ENCODE measurements at regions not wholly inside any gene's neighbourhood (a gene's known extent, or its start where the extent isn't known, plus 50 kb on each side); places are given as distances from the start of the nearest gene placed in this dataset.

DNA sequence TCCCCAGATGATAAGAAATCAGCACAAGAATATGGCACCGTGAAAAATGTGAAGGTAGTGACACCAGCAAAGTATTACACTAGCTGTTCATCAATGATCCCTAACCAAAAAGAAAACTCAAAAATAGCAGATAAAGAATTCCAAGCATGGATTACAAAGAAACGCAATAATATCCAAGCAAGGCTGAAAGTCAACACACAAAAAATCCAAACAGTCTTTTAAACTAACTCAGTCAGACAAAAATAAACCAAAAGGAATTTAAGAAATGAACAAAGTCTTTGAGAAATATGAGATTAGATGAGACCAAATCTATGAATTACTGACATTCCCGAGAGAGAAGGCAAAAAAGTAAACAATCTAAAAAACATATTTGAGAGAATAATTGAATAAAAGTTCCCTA is 976.1 kb upstream of the MAP3K7 start:
- Histone ChIP-seq H3K4me1 (no peaks in the 10 kb centered on the region), H3K9me3 (peaks cover 13% of the 10 kb centered on the region), H3K27me3 (ENCODE audit: low read depth) (no peaks in the 10 kb centered on the region), H3K4me3 (no peak overlapping the region), H3K36me3 (no peaks in the 10 kb centered on the region), H3K27ac (no peak overlapping the region)
- intact Hi-C loops (cut with DNase I), result no loop called here
- TF ChIP-seq, protein P1, sequence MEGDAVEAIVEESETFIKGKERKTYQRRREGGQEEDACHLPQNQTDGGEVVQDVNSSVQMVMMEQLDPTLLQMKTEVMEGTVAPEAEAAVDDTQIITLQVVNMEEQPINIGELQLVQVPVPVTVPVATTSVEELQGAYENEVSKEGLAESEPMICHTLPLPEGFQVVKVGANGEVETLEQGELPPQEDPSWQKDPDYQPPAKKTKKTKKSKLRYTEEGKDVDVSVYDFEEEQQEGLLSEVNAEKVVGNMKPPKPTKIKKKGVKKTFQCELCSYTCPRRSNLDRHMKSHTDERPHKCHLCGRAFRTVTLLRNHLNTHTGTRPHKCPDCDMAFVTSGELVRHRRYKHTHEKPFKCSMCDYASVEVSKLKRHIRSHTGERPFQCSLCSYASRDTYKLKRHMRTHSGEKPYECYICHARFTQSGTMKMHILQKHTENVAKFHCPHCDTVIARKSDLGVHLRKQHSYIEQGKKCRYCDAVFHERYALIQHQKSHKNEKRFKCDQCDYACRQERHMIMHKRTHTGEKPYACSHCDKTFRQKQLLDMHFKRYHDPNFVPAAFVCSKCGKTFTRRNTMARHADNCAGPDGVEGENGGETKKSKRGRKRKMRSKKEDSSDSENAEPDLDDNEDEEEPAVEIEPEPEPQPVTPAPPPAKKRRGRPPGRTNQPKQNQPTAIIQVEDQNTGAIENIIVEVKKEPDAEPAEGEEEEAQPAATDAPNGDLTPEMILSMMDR (IDR thresholded peaks at IDR 0.05), result no peak
- ATAC-seq (no peak), DNase-seq (no peak)

DNA sequence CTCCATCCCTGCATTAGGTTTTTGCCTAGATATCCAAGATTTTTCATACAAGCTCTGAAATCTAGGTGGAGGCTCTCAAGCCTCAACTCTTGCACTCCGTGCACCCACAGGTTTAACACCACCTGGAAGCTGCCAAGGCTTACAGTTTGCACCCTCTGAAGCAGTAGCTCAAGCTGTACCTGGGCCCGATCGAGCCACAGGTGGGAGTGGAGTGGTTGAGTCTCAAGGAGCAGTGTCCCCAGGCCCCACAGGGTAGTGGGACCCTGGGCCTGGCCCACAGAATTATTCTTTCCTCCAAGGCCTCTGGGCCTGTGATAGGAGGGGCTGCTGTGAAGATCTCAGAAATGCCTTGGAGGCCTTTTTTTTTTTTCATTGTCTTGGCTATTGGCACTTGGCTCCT is 973.5 kb upstream of the MAP3K7 start:
- TF ChIP-seq, protein P1 (IDR thresholded peaks at IDR 0.05), result no peak
- no peaks in the 10 kb centered on the region for H3K36me3 ChIP-seq
- H3K4me3 ChIP-seq, result no peak overlapping the region
- ATAC-seq (no peak), DNase-seq (no peak)
- peaks cover 13% of the 10 kb centered on the region for H3K9me3 ChIP-seq
- intact Hi-C loops (cut with DNase I), result no loop called here
- H3K27me3 ChIP-seq (ENCODE audit: low read depth), result no peaks in the 10 kb centered on the region
- no peaks in the 10 kb centered on the region for H3K4me1 ChIP-seq
- H3K27ac ChIP-seq, result no peak overlapping the region

DNA sequence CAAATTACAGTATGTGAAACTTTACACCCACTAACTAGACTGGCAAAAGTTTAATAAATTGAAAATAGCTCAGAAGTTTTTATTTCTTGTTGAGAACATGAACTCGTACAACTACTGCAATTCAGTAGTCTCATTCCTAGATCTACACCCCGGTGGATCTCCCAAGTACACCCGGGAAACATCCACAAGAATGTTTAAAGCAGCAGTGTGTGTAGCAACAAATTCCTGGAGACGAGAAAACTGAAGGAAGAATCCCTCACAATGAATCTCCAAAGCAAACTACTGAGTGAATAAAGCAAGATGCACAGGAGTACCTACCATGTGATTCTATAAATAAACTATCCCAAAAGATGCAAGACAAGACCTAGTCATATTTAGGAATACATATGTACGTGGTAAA is 954.0 kb upstream of the MAP3K7 start:
- no peaks in the 10 kb centered on the region for H3K4me1 ChIP-seq
- H3K4me3 ChIP-seq, result no peak overlapping the region
- no peaks in the 10 kb centered on the region for H3K27me3 ChIP-seq (ENCODE audit: low read depth)
- H3K36me3 ChIP-seq, result no peaks in the 10 kb centered on the region
- ATAC-seq (no peak), DNase-seq (no peak)
- intact Hi-C loops (cut with DNase I), result no loop called here
- no peak overlapping the region for H3K27ac ChIP-seq
- H3K9me3 ChIP-seq, result no peaks in the 10 kb centered on the region
- TF ChIP-seq, protein P1 (IDR thresholded peaks at IDR 0.05), result no peak

DNA sequence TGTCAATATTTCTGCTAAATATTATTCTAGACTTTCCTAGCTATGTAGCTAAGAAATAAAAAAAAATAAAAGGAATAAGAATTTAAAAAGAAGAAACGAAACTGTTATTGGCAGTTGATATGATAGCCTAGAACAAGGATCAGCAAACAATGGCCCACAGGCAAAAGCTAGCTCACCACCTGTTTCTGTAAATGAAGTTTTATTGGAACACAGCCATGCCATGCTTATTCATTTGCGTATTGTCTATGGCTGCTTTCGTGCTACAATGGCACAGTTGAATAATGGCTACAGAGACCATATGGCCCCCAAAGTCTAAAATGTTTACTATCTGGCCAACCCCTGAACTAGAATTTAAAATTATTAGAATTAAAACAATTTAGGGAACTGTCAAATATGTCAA is 952.6 kb upstream of the MAP3K7 start:
- Histone ChIP-seq H3K27me3 (ENCODE audit: low read depth) (no peaks in the 10 kb centered on the region), H3K27ac (no peak overlapping the region), H3K9me3 (no peaks in the 10 kb centered on the region), H3K36me3 (no peaks in the 10 kb centered on the region), H3K4me3 (no peak overlapping the region), H3K4me1 (no peaks in the 10 kb centered on the region)
- DNase-seq (no peak), ATAC-seq (no peak)
- intact Hi-C loops (cut with DNase I), result no loop called here
- TF ChIP-seq, protein P1 (IDR thresholded peaks at IDR 0.05), result no peak

DNA sequence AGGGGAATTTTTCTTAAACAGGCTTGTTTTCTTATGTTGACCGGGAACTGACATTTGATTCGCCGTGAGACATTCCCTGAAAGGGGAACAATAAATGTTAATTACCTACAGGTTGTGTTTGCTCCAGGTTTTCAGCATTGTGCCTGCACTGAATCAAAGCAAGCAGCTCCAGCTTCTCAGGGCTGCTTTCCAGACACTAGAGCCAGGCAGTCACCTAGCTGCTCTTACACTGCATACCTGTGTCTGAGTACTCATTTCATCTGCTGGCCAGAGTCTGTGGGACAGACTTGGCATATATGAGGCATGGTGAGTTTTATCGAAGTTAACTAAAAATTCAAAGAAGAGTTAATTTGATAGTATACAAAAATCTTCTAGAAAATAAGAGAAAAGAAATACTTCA is 951.8 kb upstream of the MAP3K7 start:
- ATAC-seq (no peak), DNase-seq (no peak)
- Histone ChIP-seq H3K4me3 (no peak overlapping the region), H3K36me3 (no peaks in the 10 kb centered on the region), H3K9me3 (no peaks in the 10 kb centered on the region), H3K27ac (no peak overlapping the region), H3K4me1 (no peaks in the 10 kb centered on the region), H3K27me3 (ENCODE audit: low read depth) (no peaks in the 10 kb centered on the region)
- intact Hi-C loops (cut with DNase I), result no loop called here
- TF ChIP-seq, protein P1 (IDR thresholded peaks at IDR 0.05), result no peak

DNA sequence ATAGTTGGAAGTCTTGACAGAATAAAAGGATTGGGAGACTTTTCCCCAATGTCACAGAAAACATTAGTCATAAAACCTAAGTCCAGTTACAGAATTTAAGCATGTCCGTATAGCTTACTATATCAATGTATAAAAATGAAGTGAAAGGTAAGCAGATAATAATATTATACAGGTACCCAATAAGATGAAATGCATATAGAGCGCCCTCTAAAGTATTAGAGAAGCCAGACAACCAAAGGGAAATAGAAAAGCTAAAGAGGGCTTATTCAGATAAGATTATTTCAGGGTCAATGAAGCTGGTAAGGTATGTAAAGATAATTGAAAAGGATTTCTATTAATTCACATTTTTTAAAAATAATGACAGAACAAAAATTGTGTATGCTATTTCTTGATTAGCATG is 947.7 kb upstream of the MAP3K7 start:
- intact Hi-C loops (cut with DNase I), result no loop called here

More for the DNA sequence above, 947.7 kb upstream of the MAP3K7 start:
- DNase-seq, result no peak
- Histone ChIP-seq H3K4me3 (no peak overlapping the region), H3K4me1 (no peaks in the 10 kb centered on the region), H3K27ac (no peak overlapping the region), H3K27me3 (ENCODE audit: low read depth) (no peaks in the 10 kb centered on the region), H3K36me3 (no peaks in the 10 kb centered on the region), H3K9me3 (no peaks in the 10 kb centered on the region)
- TF ChIP-seq, protein P1 (IDR thresholded peaks at IDR 0.05), result no peak
- ATAC-seq, result no peak

Measured in lower lobe of right lung (tissue), 2 donors.